ENCODE measurements at regions not wholly inside any gene's neighbourhood (a gene's known extent, or its start where the extent isn't known, plus 50 kb on each side); places are given as distances from the start of the nearest gene placed in this dataset.

GRCh38 chr13:85535316-85536084, 263.7 kb downstream of the SLITRK6 start:
- DNase-seq, result no peak

- no peak for DNase-seq
Observed at GRCh38 chr13:85533911-85534310, 265.3 kb downstream of the SLITRK6 start.

- DNase-seq, result no peak
Observed at GRCh38 chr13:85529218-85529594, 270.0 kb downstream of the SLITRK6 start.

- no peak for DNase-seq
Observed at GRCh38 chr13:85528491-85529217, 270.6 kb downstream of the SLITRK6 start.

GRCh38 chr13:85527316-85527715, 271.9 kb downstream of the SLITRK6 start:
- no peak for DNase-seq

GRCh38 chr13:85525411-85525810, 273.8 kb downstream of the SLITRK6 start:
- DNase-seq, result no peak

GRCh38 chr13:85521657-85522056, 277.6 kb downstream of the SLITRK6 start:
- DNase-seq, result no peak

GRCh38 chr13:85520445-85520844, 278.8 kb downstream of the SLITRK6 start:
- no peak for DNase-seq

- no peak for DNase-seq
Observed at GRCh38 chr13:85519363-85519762, 279.9 kb downstream of the SLITRK6 start.

- no peak for DNase-seq
Observed at GRCh38 chr13:85512421-85512820, 286.8 kb downstream of the SLITRK6 start.

GRCh38 chr13:85509512-85509911, 289.7 kb downstream of the SLITRK6 start:
- DNase-seq, result no peak

GRCh38 chr13:85508683-85509329, 290.4 kb downstream of the SLITRK6 start:
- DNase-seq, result no peak

- DNase-seq, result no peak
Observed at GRCh38 chr13:85503797-85504196, 295.4 kb downstream of the SLITRK6 start.

- no peak for DNase-seq
Observed at GRCh38 chr13:85501616-85502015, 297.6 kb downstream of the SLITRK6 start.

- DNase-seq, result no peak
Observed at GRCh38 chr13:85500696-85501256, 298.4 kb downstream of the SLITRK6 start.

GRCh38 chr13:85498774-85499173, 300.4 kb downstream of the SLITRK6 start:
- DNase-seq, result no peak

GRCh38 chr13:85497652-85498051, 301.6 kb downstream of the SLITRK6 start:
- no peak for DNase-seq

GRCh38 chr13:85492283-85492682, 306.9 kb downstream of the SLITRK6 start:
- no peak for DNase-seq

- DNase-seq, result no peak
Observed at GRCh38 chr13:85486663-85487062, 312.6 kb downstream of the SLITRK6 start.

- DNase-seq, result no peak
Observed at GRCh38 chr13:85473144-85473543, 326.1 kb downstream of the SLITRK6 start.

- DNase-seq, result no peak
Observed at GRCh38 chr13:85469320-85469719, 329.9 kb downstream of the SLITRK6 start.

- DNase-seq, result no peak
Observed at GRCh38 chr13:85462792-85463425, 336.3 kb downstream of the SLITRK6 start.

- no peak for DNase-seq
Observed at GRCh38 chr13:85461621-85462020, 337.6 kb downstream of the SLITRK6 start.
